PC-9 (cell line): ENCODE measurements at regions not wholly inside any gene's neighbourhood (a gene's known extent, or its start where the extent isn't known, plus 50 kb on each side); places are given as distances from the start of the nearest gene placed in this dataset.

ENCODE experiments used
- BruUV-seq: library from RNA; stranded (reverse); fragments of 400-500 nt; replicated peaks from 2 replicates; lab custom pipeline; 2021; lab: Mats Ljungman, UMichigan
- CTCF ChIA-PET: fragments of 300-600 bp; sonication (Branson Sonifier 250); formaldehyde crosslinking; loops from one replicate; lab custom pipeline; 2022; ENCODE audit warnings: antibody characterized with exemption; lab: Charles Lee
- POLR2A ChIA-PET: fragments of 300-600 bp; sonication (Branson Sonifier 250); formaldehyde crosslinking; loops from one replicate; lab custom pipeline; 2022; ENCODE audit warnings: antibody characterized with exemption; ENCODE audit not compliant: unreplicated experiment; lab: Charles Lee
- DNase-seq, 2 experiments: peaks; one replicate each; pipeline versions ENCODE4 v3.0.0 to v3.0.0-alpha.2; 2015 to 2022; ENCODE audit warnings: mixed read lengths in 1 of 2
- H2AFZ ChIP-seq: fragments of 200-600 bp; sonication (generic); 2 replicates; pipeline ENCODE4 v1.8.1; 2017; ENCODE audit warnings: antibody characterized with exemption
- H3F3A ChIP-seq: fragments of 200-600 bp; sonication (generic); 2 replicates; pipeline ENCODE4 v1.8.1; 2017; ENCODE audit warnings: antibody characterized with exemption, mild to moderate bottlenecking, low read depth; ENCODE audit not compliant: insufficient read depth
- H3K27ac ChIP-seq: fragments of 200-600 bp; sonication (generic); 2 replicates; pipeline ENCODE4 v1.6.1; 2016; ENCODE audit warnings: mixed run types
- H3K27me3 ChIP-seq: fragments of 200-600 bp; sonication (generic); 2 replicates; pipeline ENCODE4 v1.6.1; 2016; ENCODE audit warnings: low read depth, mixed run types; ENCODE audit not compliant: insufficient read depth
- H3K36me3 ChIP-seq: fragments of 200-600 bp; sonication (generic); 2 replicates; pipeline ENCODE4 v1.6.1; 2016; ENCODE audit warnings: low read depth, mixed run types
- H3K4me1 ChIP-seq: fragments of 200-600 bp; sonication (generic); replicated peaks from 2 replicates; pipeline ENCODE4 v1.6.1; 2016; ENCODE audit warnings: mixed run types; ENCODE audit not compliant: insufficient read depth
- H3K4me2 ChIP-seq: fragments of 200-600 bp; sonication (generic); 2 replicates; pipeline ENCODE4 v1.6.1; 2017; ENCODE audit warnings: mixed run types
- H3K4me3 ChIP-seq: fragments of 200-600 bp; sonication (generic); 2 replicates; pipeline ENCODE4 v1.6.1; 2016; ENCODE audit warnings: mixed run types
- H3K79me2 ChIP-seq: fragments of 200-600 bp; sonication (generic); 2 replicates; pipeline ENCODE4 v1.6.1; 2017; ENCODE audit warnings: low read depth, mixed run types
- H3K9me2 ChIP-seq: fragments of 200-600 bp; sonication (generic); 2 replicates; pipeline ENCODE4 v1.8.1; 2017; ENCODE audit warnings: mild to moderate bottlenecking; ENCODE audit not compliant: insufficient read depth
- H3K9me3 ChIP-seq: fragments of 200-600 bp; sonication (generic); 2 replicates; pipeline ENCODE4 v1.8.1; 2016; ENCODE audit warnings: low read depth; ENCODE audit not compliant: insufficient read depth
- H4K20me1 ChIP-seq: fragments of 200-600 bp; sonication (generic); 2 replicates; pipeline ENCODE4 v1.8.1; 2017; ENCODE audit not compliant: insufficient read depth
- EZH2 ChIP-seq: fragments of 200-600 bp; sonication (generic); IDR thresholded peaks from 2 replicates; pipeline ENCODE4 v1.8.0; 2017; ENCODE audit warnings: antibody characterized with exemption, low read depth
- intact Hi-C: fragments of 100-400 bp; cut with micrococcal nuclease; formaldehyde crosslinking; loops from one replicate; pipeline ENCODE4 v1.10.0; 2022; ENCODE audit not compliant: unreplicated experiment
- TF ChIP-seq, protein P1 (sequence below): fragments of 200-600 bp; sonication (generic); conservative IDR thresholded peaks from 2 replicates; pipeline ENCODE4 v1.6.1; 2017; ENCODE audit warnings: mixed run types, antibody characterized with exemption, mild to moderate bottlenecking, moderate library complexity

DNA sequence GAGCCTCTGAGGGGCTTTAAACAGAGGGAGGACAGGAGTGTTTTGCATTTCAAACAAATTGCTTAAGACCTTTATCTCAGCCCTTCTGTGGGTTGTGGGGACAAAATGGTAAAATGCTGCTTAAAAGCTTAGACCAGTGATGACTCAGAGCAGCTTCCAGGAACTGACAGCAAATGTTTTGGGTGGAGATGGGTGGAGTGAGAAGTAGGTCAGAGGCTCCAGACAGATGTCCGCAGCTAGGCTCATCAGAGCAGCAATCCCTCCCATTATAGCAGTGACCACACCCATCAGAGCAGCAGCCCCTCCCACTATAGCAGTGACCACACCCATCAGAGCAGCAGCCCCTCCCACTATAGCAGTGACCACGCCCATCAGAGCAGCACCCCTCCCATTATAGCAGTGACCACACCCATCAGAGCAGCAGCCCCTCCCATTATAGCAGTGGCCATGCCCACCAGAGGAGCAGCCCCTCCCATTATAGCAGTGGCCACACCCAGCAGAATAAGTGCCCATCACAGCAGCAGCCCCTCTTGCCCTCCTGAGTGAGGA is 532.2 kb downstream of the MATN1 start:
- Histone ChIP-seq H3K4me2 (no peak overlapping the region), H3F3A (no peaks in the 10 kb centered on the region), H3K4me3 (no peak overlapping the region), H3K27ac (no peak overlapping the region), H2AFZ (no peak overlapping the region), H3K36me3 (no peaks in the 10 kb centered on the region), H4K20me1 (no peaks in the 10 kb centered on the region), H3K4me1 (no peaks in the 10 kb centered on the region), H3K27me3 (no peaks in the 10 kb centered on the region), H3K79me2 (no peaks in the 10 kb centered on the region), H3K9me2 (no peaks in the 10 kb centered on the region), H3K9me3 (no peaks in the 10 kb centered on the region)
- no peak for TF ChIP-seq EZH2
- TF ChIP-seq, protein P1, sequence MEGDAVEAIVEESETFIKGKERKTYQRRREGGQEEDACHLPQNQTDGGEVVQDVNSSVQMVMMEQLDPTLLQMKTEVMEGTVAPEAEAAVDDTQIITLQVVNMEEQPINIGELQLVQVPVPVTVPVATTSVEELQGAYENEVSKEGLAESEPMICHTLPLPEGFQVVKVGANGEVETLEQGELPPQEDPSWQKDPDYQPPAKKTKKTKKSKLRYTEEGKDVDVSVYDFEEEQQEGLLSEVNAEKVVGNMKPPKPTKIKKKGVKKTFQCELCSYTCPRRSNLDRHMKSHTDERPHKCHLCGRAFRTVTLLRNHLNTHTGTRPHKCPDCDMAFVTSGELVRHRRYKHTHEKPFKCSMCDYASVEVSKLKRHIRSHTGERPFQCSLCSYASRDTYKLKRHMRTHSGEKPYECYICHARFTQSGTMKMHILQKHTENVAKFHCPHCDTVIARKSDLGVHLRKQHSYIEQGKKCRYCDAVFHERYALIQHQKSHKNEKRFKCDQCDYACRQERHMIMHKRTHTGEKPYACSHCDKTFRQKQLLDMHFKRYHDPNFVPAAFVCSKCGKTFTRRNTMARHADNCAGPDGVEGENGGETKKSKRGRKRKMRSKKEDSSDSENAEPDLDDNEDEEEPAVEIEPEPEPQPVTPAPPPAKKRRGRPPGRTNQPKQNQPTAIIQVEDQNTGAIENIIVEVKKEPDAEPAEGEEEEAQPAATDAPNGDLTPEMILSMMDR: no peak
- CTCF ChIA-PET: no interaction called here
- intact Hi-C loops: no loop called here
- no TSS peak for BruUV-seq
- POLR2A ChIA-PET: no interaction called here
- peak in 1 of 2 experiments; percentile 48 for DNase-seq

DNA sequence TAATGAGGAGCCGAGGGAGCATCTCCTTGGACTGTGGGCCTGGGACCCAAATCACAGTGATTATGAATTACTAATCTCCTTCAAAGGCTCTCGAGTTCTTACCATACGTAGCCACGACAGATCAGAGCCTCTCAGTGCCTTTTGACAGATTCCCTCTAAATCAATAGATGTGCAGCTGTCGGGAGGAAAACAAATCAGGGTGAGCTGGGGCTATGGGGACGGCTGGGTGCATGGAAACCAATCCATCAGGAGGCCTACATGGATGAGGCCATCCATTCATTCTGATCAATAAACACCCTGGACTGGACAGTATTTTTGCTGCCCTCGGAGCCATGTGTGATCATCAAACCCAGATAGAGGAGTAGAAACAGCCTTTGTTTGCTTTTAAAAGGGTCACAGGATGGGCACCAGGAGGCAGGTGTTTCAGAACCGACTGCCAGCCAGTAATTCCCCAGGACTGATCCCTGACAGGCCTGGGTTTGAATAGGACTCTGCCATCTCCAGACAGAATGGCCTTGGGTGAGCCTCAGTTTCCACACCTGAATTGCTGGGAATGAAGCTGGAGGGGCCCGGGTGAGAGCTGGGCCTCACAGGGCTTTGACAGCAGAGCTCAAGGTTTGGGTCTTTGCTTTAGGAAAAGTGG is 532.8 kb downstream of the MATN1 start:
- Histone ChIP-seq H3F3A (no peaks in the 10 kb centered on the region), H3K27ac (no peak overlapping the region), H2AFZ (no peak overlapping the region), H3K9me2 (no peaks in the 10 kb centered on the region), H3K4me1 (no peaks in the 10 kb centered on the region), H3K4me2 (no peak overlapping the region), H3K9me3 (no peaks in the 10 kb centered on the region), H3K27me3 (0 out of 2 replicates have a peak, but pooled peaks cover 2% of the 10 kb centered on the region), H3K4me3 (no peak overlapping the region), H4K20me1 (no peaks in the 10 kb centered on the region), H3K79me2 (no peaks in the 10 kb centered on the region), H3K36me3 (no peaks in the 10 kb centered on the region)
- POLR2A ChIA-PET: no interaction called here
- DNase-seq: no peak
- intact Hi-C loops: no loop called here
- TF ChIP-seq, protein P1: no peak
- no peak for TF ChIP-seq EZH2
- CTCF ChIA-PET: no interaction called here
- BruUV-seq: no TSS peak

DNA sequence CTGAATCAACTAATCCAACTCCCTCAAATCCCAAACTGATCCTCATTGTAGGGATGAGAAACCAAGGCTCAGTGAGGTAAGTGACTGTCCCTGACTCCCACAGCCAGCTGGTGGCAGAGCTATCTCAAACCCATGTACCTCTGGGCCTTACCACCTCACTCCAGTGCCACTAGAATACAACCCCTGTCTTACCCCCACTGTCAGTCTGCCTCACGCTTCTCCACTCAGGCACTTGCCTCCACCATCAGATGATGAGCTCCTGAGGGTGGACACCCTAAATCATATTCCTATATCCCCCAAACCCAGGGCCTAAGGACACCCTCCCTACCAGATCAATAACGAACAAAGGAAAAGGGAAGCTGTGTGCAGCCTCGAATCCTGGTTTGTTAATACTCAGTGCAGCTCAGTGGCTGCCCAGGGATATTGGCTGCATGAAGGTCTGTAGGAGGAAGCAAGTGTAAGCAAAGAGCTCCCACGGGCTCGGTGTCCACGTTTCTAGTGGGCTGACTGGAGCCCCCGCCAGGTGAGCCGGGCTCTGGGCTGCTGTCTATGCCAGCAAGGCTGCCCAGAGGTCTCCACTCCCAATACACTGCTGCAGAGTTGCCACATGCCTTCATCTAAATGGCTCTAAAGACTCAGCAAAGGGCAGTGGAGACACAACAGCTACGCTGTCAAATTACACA is 533.4 kb downstream of the MATN1 start:
- BruUV-seq: no TSS peak
- intact Hi-C loops: no loop called here
- no peak overlapping the region for H3K4me2 ChIP-seq
- H3K9me3 ChIP-seq: no peaks in the 10 kb centered on the region
- no peak overlapping the region for H3K4me3 ChIP-seq
- no peaks in the 10 kb centered on the region for H3K9me2 ChIP-seq
- no peak overlapping the region for H2AFZ ChIP-seq
- H4K20me1 ChIP-seq: no peaks in the 10 kb centered on the region
- peaks cover 7% of the 10 kb centered on the region; the same call in 1 of the 2 replicates for H3K27me3 ChIP-seq
- POLR2A ChIA-PET: no interaction called here
- H3K79me2 ChIP-seq: no peaks in the 10 kb centered on the region
- H3K27ac ChIP-seq: no peak overlapping the region
- H3F3A ChIP-seq: no peaks in the 10 kb centered on the region
- CTCF ChIA-PET: no interaction called here
- H3K36me3 ChIP-seq: no peaks in the 10 kb centered on the region
- DNase-seq: no peak
- TF ChIP-seq, protein P1: no peak
- no peak for TF ChIP-seq EZH2
- H3K4me1 ChIP-seq: no peaks in the 10 kb centered on the region
